ENCODE measurements at regions not wholly inside any gene's neighbourhood (a gene's known extent, or its start where the extent isn't known, plus 50 kb on each side); places are given as distances from the start of the nearest gene placed in this dataset.

GRCh38 chr15:37783290-37783689 lies 151.2 kb upstream of the TMCO5A start:
- Mint-ChIP-seq H3K36me3 (no peaks in the 10 kb centered on the region), H3K4me3 (no peak overlapping the region), H3K4me1 (no peaks in the 10 kb centered on the region), H3K27ac (no peak overlapping the region), H3K9me3 (peaks cover 0 to 1% (median 0%) of the 10 kb centered on the region in 6 donors), H3K27me3 (ENCODE audit: low read depth in 3 of 3) (no peaks in the 10 kb centered on the region)
- DNase-seq, result no peak

GRCh38 chr15:37788330-37788729 lies 146.1 kb upstream of the TMCO5A start:
- H3K36me3 Mint-ChIP-seq, result no peaks in the 10 kb centered on the region
- no peak overlapping the region for H3K27ac Mint-ChIP-seq
- no peaks in the 10 kb centered on the region for H3K27me3 Mint-ChIP-seq (ENCODE audit: low read depth in 3 of 3)
- H3K4me1 Mint-ChIP-seq, result no peaks in the 10 kb centered on the region
- DNase-seq, result no peak
- peaks cover 0 to 4% (median 0%) of the 10 kb centered on the region in 6 donors for H3K9me3 Mint-ChIP-seq
- H3K4me3 Mint-ChIP-seq, result no peak overlapping the region

- no peak for DNase-seq
- Mint-ChIP-seq H3K4me1 (no peaks in the 10 kb centered on the region), H3K27me3 (ENCODE audit: low read depth in 3 of 3) (no peaks in the 10 kb centered on the region), H3K9me3 (peaks cover 0 to 4% (median 0%) of the 10 kb centered on the region in 6 donors), H3K27ac (no peak overlapping the region), H3K36me3 (no peaks in the 10 kb centered on the region), H3K4me3 (no peak overlapping the region)
Measured at GRCh38 chr15:37788767-37789396, 145.6 kb upstream of the TMCO5A start.

- H3K36me3 Mint-ChIP-seq, result no peaks in the 10 kb centered on the region
- no peak for DNase-seq
- peaks cover 0 to 4% (median 0%) of the 10 kb centered on the region in 6 donors for H3K9me3 Mint-ChIP-seq
- no peak overlapping the region for H3K27ac Mint-ChIP-seq
- H3K27me3 Mint-ChIP-seq (ENCODE audit: low read depth in 3 of 3), result no peaks in the 10 kb centered on the region
- H3K4me3 Mint-ChIP-seq, result no peak overlapping the region
- H3K4me1 Mint-ChIP-seq, result no peaks in the 10 kb centered on the region
Measured at GRCh38 chr15:37789397-37789786, 145.0 kb upstream of the TMCO5A start.

- H3K27ac Mint-ChIP-seq, result no peak overlapping the region
- no peak for DNase-seq
Measured at GRCh38 chr15:37789881-37790280, 144.6 kb upstream of the TMCO5A start.

GRCh38 chr15:37791693-37792092 lies 142.7 kb upstream of the TMCO5A start:
- Mint-ChIP-seq H3K9me3 (peaks cover 0 to 2% (median 0%) of the 10 kb centered on the region in 6 donors), H3K27ac (no peak overlapping the region), H3K27me3 (ENCODE audit: low read depth in 3 of 3) (no peaks in the 10 kb centered on the region), H3K4me1 (no peaks in the 10 kb centered on the region), H3K36me3 (no peaks in the 10 kb centered on the region), H3K4me3 (no peak overlapping the region)
- no peak for DNase-seq

More at GRCh38 chr15:37789881-37790280, 144.6 kb upstream of the TMCO5A start:
- Mint-ChIP-seq H3K27me3 (ENCODE audit: low read depth in 3 of 3) (no peaks in the 10 kb centered on the region), H3K36me3 (no peaks in the 10 kb centered on the region), H3K4me1 (no peaks in the 10 kb centered on the region), H3K4me3 (no peak overlapping the region), H3K9me3 (peaks cover 0 to 4% (median 0%) of the 10 kb centered on the region in 6 donors)

- no peaks in the 10 kb centered on the region for H3K4me1 Mint-ChIP-seq
- no peak overlapping the region for H3K27ac Mint-ChIP-seq
- H3K9me3 Mint-ChIP-seq, result peaks cover 0 to 2% (median 0%) of the 10 kb centered on the region in 6 donors
- no peaks in the 10 kb centered on the region for H3K27me3 Mint-ChIP-seq (ENCODE audit: low read depth in 3 of 3)
- H3K4me3 Mint-ChIP-seq, result no peak overlapping the region
- DNase-seq, result no peak
- no peaks in the 10 kb centered on the region for H3K36me3 Mint-ChIP-seq
Measured at GRCh38 chr15:37792351-37792750, 142.1 kb upstream of the TMCO5A start.

GRCh38 chr15:37793851-37794250 lies 140.6 kb upstream of the TMCO5A start:
- Mint-ChIP-seq H3K27me3 (ENCODE audit: low read depth in 3 of 3) (no peaks in the 10 kb centered on the region), H3K4me1 (no peaks in the 10 kb centered on the region), H3K36me3 (no peaks in the 10 kb centered on the region), H3K9me3 (peaks cover 0 to 7% (median 1%) of the 10 kb centered on the region in 6 donors), H3K4me3 (no peak overlapping the region), H3K27ac (no peak overlapping the region)
- DNase-seq, result no peak

GRCh38 chr15:37794947-37795346 lies 139.5 kb upstream of the TMCO5A start:
- Mint-ChIP-seq H3K27ac (no peak overlapping the region), H3K4me1 (no peaks in the 10 kb centered on the region), H3K4me3 (no peak overlapping the region), H3K27me3 (ENCODE audit: low read depth in 3 of 3) (no peaks in the 10 kb centered on the region), H3K9me3 (peaks cover 0 to 7% (median 1%) of the 10 kb centered on the region in 6 donors), H3K36me3 (no peaks in the 10 kb centered on the region)
- DNase-seq, result no peak

- no peak overlapping the region for H3K4me3 Mint-ChIP-seq
- DNase-seq, result no peak
- H3K36me3 Mint-ChIP-seq, result no peaks in the 10 kb centered on the region
- peaks cover 0 to 7% (median 0%) of the 10 kb centered on the region in 6 donors for H3K9me3 Mint-ChIP-seq
- H3K27ac Mint-ChIP-seq, result no peak overlapping the region
- no peaks in the 10 kb centered on the region for H3K4me1 Mint-ChIP-seq
- H3K27me3 Mint-ChIP-seq (ENCODE audit: low read depth in 3 of 3), result no peaks in the 10 kb centered on the region
Measured at GRCh38 chr15:37801529-37801928, 132.9 kb upstream of the TMCO5A start.

- H3K4me3 Mint-ChIP-seq, result no peak overlapping the region
Measured at GRCh38 chr15:37806808-37807207, 127.6 kb upstream of the TMCO5A start.

GRCh38 chr15:37810381-37810780 lies 124.1 kb upstream of the TMCO5A start:
- Mint-ChIP-seq H3K4me1 (no peaks in the 10 kb centered on the region), H3K27ac (no peak overlapping the region), H3K4me3 (no peak overlapping the region), H3K27me3 (ENCODE audit: low read depth in 3 of 3) (peaks cover 0 to 1% (median 0%) of the 10 kb centered on the region in 3 donors), H3K9me3 (peaks cover 0 to 7% (median under 1%) of the 10 kb centered on the region in 6 donors), H3K36me3 (no peaks in the 10 kb centered on the region)
- DNase-seq, result no peak

More at GRCh38 chr15:37806808-37807207, 127.6 kb upstream of the TMCO5A start:
- Mint-ChIP-seq H3K27ac (no peak overlapping the region), H3K9me3 (peaks cover 0 to 3% (median under 1%) of the 10 kb centered on the region in 6 donors), H3K36me3 (no peaks in the 10 kb centered on the region), H3K27me3 (ENCODE audit: low read depth in 3 of 3) (no peaks in the 10 kb centered on the region), H3K4me1 (no peaks in the 10 kb centered on the region)
- DNase-seq, result no peak

GRCh38 chr15:37813306-37813705 lies 121.1 kb upstream of the TMCO5A start:
- no peak overlapping the region for H3K4me3 Mint-ChIP-seq
- H3K27ac Mint-ChIP-seq, result no peak overlapping the region
- H3K27me3 Mint-ChIP-seq (ENCODE audit: low read depth in 3 of 3), result peaks cover 0 to 1% (median 1%) of the 10 kb centered on the region in 3 donors

GRCh38 chr15:37814847-37815515 lies 119.5 kb upstream of the TMCO5A start:
- no peak overlapping the region for H3K27ac Mint-ChIP-seq
- H3K36me3 Mint-ChIP-seq, result no peaks in the 10 kb centered on the region
- H3K9me3 Mint-ChIP-seq, result peaks cover 0 to 7% (median 0%) of the 10 kb centered on the region in 6 donors
- no peaks in the 10 kb centered on the region for H3K4me1 Mint-ChIP-seq
- H3K27me3 Mint-ChIP-seq (ENCODE audit: low read depth in 3 of 3), result peaks cover 0 to 1% (median 1%) of the 10 kb centered on the region in 3 donors
- DNase-seq, result no peak
- no peak overlapping the region for H3K4me3 Mint-ChIP-seq

More at GRCh38 chr15:37813306-37813705, 121.1 kb upstream of the TMCO5A start:
- Mint-ChIP-seq H3K36me3 (no peaks in the 10 kb centered on the region), H3K4me1 (no peaks in the 10 kb centered on the region), H3K9me3 (peaks cover 0 to 7% (median under 1%) of the 10 kb centered on the region in 6 donors)
- no peak for DNase-seq

Data from immature natural killer cell (primary cell).